ENCODE measurements at regions not wholly inside any gene's neighbourhood (a gene's known extent, or its start where the extent isn't known, plus 50 kb on each side); places are given as distances from the start of the nearest gene placed in this dataset.

DNA sequence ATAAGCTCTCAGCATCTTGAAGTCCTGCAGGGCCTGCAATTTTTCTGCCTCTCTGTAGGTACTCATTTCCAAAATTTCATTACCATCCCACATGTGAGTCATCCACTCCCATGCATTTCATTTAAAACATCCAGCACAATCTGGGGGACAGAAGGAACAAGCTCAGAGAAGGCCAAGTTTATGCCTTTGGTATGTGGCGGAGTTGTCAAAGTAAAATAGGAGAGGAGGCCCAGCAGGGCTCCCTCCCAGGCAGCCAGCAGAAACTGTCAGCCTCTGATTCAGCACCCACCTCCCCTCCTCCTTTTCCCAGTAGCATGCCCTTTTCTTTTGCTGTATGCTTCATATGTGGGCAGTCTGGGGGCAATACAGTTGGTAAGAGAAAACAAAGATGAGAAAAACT is 126.4 kb upstream of the ZNF366 start:
- no peaks in the 10 kb centered on the region for H3K79me1 ChIP-seq (ENCODE audit: insufficient read depth, low read depth, low read length, poor library complexity, severe bottlenecking)
- no peak overlapping the region for H2BK15ac ChIP-seq (ENCODE audit: low read depth, low read length)
- H3K4ac ChIP-seq (ENCODE audit: low read depth, low read length) = no peak overlapping the region
- H3K4me2 ChIP-seq (ENCODE audit: insufficient read depth, insufficient read length, low read length) = no peak overlapping the region
- no peaks in the 10 kb centered on the region for H4K20me1 ChIP-seq (ENCODE audit: control insufficient read depth, insufficient read depth, insufficient read length)
- H3K9ac ChIP-seq (ENCODE audit: extremely low read depth, insufficient read length, low read length) = no peak overlapping the region
- no peak overlapping the region for H3K18ac ChIP-seq (ENCODE audit: insufficient read length, low read depth, low read length)
- H4K91ac ChIP-seq (ENCODE audit: insufficient read length, low read depth, low read length) = no peak overlapping the region
- H3K9me3 ChIP-seq (ENCODE audit: control insufficient read depth, low read depth, low read length) = no peaks in the 10 kb centered on the region
- no peaks in the 10 kb centered on the region for H3K9me3 Mint-ChIP-seq
- peak overlapping the region in 1 of 3 experiments; percentile 73; a peak in 1 of 7 replicates for H3K27ac Mint-ChIP-seq
- H3K36me3 Mint-ChIP-seq (ENCODE audit: insufficient read depth in 1 of 3, low read depth in 3 of 3) = no peaks in the 10 kb centered on the region
- DNase-seq = no peak
- H2BK12ac ChIP-seq (ENCODE audit: insufficient read length, low read depth, low read length) = no peak overlapping the region
- no peak overlapping the region for H2BK20ac ChIP-seq (ENCODE audit: low read depth, low read length, poor library complexity, severe bottlenecking)
- H2AFZ ChIP-seq (ENCODE audit: low read length) = no peak overlapping the region
- H3K23ac ChIP-seq (ENCODE audit: insufficient read length, low read depth, low read length) = no peak overlapping the region
- H2BK120ac ChIP-seq (ENCODE audit: low read depth, low read length, poor library complexity, severe bottlenecking) = no peak overlapping the region
- no peaks in the 10 kb centered on the region; the same call in 1 of the 2 replicates for H3K4me1 ChIP-seq (ENCODE audit: insufficient read depth, low read length)
- H3K4me3 Mint-ChIP-seq = no peak overlapping the region
- H3K23me2 ChIP-seq (ENCODE audit: insufficient read length, low read depth, low read length, poor library complexity, severe bottlenecking) = no peaks in the 10 kb centered on the region
- no peak overlapping the region for H3K14ac ChIP-seq (ENCODE audit: insufficient read depth, low read length)
- H4K8ac ChIP-seq (replicated peaks; ENCODE audit: insufficient read length, low read depth, low read length) = no peak overlapping the region
- WGBS (ENCODE audit: extremely low coverage, insufficient read length, low lambda C conversion rate) = no CpG with 5 or more reads among the region's 1 CpG
- no peaks in the 10 kb centered on the region for H3K79me2 ChIP-seq (ENCODE audit: insufficient read depth, low read length)
- no peak overlapping the region for H4K5ac ChIP-seq (ENCODE audit: insufficient read length, low read depth, low read length)
- H3K27me3 ChIP-seq (ENCODE audit: insufficient read depth, low read length) = no peaks in the 10 kb centered on the region
- H2BK5ac ChIP-seq (ENCODE audit: insufficient read length, low read length) = no peak overlapping the region
- peaks cover 9 to 21% of the 10 kb centered on the region in 2 experiments for H3K4me1 Mint-ChIP-seq
- no peak overlapping the region for H2AK5ac ChIP-seq (ENCODE audit: insufficient read length, low read length)
- no peak overlapping the region for H3T11ph ChIP-seq (ENCODE audit: low read length)
- no peaks in the 10 kb centered on the region; the same call in 1 of the 2 replicates for H3K27me3 Mint-ChIP-seq (ENCODE audit: low read depth)
- H3K27ac ChIP-seq (ENCODE audit: insufficient read length, low read depth, low read length) = no peak overlapping the region
- no peak for TF ChIP-seq CTCF (conservative IDR thresholded peaks at IDR 0.05)
- no peak overlapping the region for H3K56ac ChIP-seq (ENCODE audit: insufficient read length, low read depth, low read length)

Measured in H9 (cell line).